ENCODE measurements at regions not wholly inside any gene's neighbourhood (a gene's known extent, or its start where the extent isn't known, plus 50 kb on each side); places are given as distances from the start of the nearest gene placed in this dataset.
"Not testable (repeated sequence)": the region's sequence is repeated elsewhere in the genome, so short reads cannot be mapped to it uniquely, and the experiment has no call there.

DNA sequence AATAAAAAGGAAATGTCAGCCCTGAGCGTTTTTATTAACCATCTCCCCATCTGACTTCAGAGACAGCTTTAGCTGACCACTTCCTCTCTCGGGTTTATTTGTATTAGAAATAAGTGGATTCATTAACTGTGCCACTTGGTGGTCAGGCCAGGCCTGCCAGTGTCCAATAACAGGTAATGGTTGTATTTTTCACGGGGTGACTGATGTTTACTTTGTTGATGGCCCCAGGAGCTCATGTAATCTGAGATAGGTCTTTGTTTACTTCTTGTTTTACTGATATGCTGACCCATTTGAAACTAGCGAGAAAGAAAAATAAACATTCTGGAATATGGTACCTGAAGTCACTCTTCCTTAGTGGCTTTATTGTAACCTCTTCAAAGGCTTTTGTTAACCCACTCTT lies 504.3 kb upstream of the SLC35B3 start:
- DNase-seq (ENCODE audit: low spot score): no peak

- no peak for DNase-seq (ENCODE audit: low spot score)
Measured at GRCh38 chr6:8934318-8934717, 499.0 kb upstream of the SLC35B3 start.

- no peak for DNase-seq (ENCODE audit: low spot score)
Measured at GRCh38 chr6:8930009-8930408, 494.7 kb upstream of the SLC35B3 start.

- DNase-seq (ENCODE audit: low spot score): not testable (repeated sequence)
Measured at GRCh38 chr6:8920244-8920643, 484.9 kb upstream of the SLC35B3 start.

DNA sequence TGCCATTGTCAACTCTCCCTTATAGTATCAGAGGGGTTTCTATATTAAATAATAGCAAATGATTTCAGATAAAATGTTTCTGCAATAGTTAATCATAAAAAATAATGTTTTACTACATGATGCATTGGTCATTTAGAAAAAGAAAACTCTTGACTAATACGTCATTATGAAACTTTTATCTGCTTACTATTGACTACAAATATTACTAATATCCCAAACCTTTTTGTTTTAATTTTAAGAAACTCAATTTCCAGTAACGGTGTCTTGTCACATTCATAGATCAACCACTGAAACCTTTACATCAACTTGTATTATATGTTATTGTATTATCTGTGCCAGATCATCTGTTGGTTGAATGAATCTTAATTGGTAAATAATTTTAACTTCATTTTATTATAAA lies 482.9 kb upstream of the SLC35B3 start:
- no peak for DNase-seq (ENCODE audit: low spot score)

DNA sequence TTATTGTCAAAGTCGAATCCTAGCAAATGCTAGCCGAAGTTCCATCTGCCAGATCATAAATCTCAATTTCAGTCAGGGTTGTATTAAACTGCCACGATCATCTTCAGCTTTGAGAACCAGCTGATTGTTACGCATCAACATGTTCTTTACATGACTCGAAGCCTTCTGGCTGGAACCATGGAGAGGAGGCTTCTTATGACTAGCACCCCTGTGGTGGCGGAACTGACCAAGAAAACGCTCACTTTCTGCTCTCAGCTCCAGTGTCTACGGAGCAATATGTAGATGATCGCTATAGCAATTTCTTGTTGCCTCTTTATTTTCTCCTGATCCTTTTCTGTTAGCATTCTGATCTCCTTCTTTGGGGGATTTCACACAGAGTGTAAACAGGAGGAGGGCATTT lies 479.4 kb upstream of the SLC35B3 start:
- no peak for DNase-seq (ENCODE audit: low spot score)

DNA sequence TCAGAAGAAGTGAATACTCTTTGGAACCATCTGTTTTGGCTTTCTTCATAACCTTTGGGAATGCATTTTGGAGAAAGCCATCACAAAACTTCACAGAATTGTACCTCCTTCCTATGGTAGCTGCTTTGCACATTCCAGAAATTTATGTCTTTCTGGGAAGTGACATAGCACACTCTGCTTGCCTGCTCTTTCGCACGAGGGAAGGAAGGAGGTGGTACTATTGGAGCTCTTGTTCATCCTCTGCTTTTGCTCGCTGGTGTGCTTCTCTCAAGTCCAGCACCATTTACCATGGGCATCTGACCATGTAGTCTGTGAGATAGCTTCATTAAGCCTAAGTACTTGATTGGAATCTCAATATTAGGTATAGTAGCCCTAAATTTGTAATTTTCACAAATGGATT lies 473.3 kb upstream of the SLC35B3 start:
- DNase-seq (ENCODE audit: low spot score): no peak

DNA sequence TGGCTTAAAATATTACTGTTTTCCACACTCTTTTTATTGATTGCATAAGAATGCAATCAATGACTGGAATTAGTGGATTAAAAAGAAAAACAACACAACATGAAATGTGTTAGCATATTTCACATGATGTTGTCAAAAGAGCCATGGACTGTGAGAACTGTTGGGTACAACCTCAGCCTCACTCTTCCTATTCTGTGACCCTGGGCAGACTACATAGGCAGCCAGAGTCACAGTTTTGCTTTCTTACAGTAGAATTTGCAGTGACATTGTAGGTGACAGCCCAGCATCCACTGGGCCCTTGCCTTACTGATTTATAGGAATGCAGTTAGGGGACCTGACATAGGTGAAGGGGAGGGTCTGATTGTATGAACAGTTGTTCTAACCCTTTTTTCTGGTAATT lies 471.4 kb upstream of the SLC35B3 start:
- no peak for DNase-seq (ENCODE audit: low spot score)

GRCh38 chr6:8905757-8906156 lies 470.4 kb upstream of the SLC35B3 start:
- DNase-seq (ENCODE audit: low spot score): no peak

DNA sequence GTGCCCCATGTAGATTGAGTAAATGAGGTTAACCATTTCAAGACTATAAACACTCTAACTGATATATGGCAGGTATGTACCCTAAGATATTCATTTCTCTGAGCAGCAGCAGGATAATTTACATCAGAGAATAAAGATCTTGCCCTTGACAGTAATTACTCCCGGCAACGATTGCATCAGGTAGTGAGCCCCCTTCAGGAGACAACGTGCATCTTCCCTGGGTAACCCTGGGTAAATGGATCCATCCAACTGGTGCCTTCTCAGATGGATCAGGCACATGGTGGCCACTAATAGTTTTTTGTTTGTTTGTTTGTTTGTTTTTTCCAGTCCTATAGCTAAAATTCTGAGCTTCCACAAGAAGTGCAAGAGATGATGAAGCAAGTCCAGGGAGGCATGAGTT lies 469.4 kb upstream of the SLC35B3 start:
- DNase-seq (ENCODE audit: low spot score): peak; percentile 1

GRCh38 chr6:8900056-8900455 lies 464.7 kb upstream of the SLC35B3 start:
- no peak for DNase-seq (ENCODE audit: low spot score)

DNA sequence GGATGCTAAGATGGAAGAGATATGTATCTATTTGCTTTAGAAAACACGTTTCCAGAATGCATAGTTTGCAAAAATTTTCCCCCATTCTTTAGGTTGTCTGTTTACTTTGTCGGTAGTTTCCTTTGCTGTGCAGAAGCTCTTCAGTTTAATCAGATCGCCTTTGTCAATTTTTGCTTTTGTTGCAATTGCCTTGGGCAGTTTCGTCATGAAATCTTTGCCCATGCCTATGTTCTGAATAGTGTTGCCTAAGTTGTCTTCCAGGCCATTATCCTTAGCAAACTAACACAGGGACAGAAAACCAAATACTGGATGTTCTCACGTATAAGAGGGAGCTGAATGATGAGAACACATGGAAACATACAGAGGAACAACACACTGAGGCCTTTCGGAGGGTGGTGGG lies 454.2 kb upstream of the SLC35B3 start:
- DNase-seq (ENCODE audit: low spot score): no peak

DNA sequence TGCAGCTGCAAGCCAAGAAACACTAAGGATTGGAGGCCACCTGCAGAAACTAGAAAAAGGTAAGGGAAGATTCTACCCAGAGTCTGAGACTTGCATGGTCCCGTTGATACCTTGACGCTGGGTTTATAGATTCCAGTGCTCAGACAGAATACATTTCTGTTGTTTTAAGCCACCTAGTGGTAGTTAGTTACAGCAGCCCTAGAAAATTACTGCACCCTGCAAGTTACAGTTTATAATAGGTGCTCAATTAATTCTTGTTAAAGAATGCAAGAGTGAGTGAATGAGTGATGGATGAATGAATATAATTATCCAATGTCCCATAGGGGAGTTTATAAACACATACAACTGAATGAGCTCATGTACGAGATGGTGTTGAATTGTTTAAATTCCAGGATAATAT lies 453.1 kb upstream of the SLC35B3 start:
- DNase-seq (ENCODE audit: low spot score): no peak

- no peak for DNase-seq (ENCODE audit: low spot score)
Measured at GRCh38 chr6:8881663-8882062, 446.3 kb upstream of the SLC35B3 start.

DNA sequence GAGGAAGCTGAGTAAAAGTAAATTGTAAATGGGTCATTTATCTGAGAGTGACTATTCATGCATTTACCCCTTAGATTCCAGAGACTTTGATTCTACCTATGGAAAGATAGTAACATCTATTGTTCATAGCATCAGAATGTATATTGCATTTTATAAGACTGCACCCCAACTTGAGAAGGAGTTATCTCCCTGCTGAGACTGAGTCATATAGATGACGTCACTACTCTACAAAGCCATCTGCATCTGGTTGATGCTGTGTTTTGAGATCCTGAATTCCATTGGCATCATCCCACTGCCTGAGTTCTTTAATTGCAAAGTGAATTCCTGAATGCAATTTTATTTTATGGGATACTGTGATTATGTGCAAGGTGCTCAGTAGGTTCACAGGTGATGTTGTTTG lies 444.0 kb upstream of the SLC35B3 start:
- no peak for DNase-seq (ENCODE audit: low spot score)

DNA sequence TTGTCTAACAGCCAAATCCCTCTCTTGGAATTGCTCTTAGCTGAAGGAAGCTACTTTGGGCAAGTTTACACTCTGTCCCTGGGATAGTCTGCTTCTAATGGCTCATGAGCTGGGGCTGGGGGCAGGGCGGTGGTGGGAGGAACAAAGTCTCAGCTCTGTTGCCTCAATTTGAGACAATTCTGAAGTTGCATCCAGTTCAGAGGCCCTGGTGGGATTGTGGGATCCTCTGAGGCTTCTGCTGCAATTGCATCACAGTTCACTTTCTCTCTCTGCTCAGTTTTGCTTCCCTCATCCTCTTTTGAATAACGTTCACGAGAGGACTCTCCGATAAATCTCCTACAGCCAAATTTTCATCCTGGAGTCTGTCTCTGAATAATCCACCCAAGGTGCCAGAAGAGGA lies 440.6 kb upstream of the SLC35B3 start:
- DNase-seq (ENCODE audit: low spot score): no peak

- DNase-seq (ENCODE audit: low spot score): no peak
Measured at GRCh38 chr6:8872589-8872988, 437.2 kb upstream of the SLC35B3 start.

DNA sequence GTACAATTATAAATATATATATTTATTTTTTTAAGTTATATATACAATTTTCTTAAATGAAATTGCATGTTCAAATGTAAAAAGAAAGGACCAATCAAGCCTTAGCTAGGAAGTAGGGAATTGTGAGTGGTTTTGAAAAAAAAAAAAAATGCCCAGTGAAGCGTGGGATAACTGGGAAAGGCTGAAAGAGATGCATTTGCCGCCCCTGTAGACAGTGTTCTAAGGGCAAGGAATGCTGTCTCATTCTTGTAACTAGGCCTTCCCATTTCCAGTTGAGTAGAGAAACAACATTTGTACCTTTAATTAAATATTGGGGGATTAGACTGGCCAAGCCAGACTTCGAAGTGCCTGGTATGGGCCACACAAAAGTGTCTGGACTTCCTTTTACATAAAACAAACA lies 430.1 kb upstream of the SLC35B3 start:
- DNase-seq (ENCODE audit: low spot score): no peak

DNA sequence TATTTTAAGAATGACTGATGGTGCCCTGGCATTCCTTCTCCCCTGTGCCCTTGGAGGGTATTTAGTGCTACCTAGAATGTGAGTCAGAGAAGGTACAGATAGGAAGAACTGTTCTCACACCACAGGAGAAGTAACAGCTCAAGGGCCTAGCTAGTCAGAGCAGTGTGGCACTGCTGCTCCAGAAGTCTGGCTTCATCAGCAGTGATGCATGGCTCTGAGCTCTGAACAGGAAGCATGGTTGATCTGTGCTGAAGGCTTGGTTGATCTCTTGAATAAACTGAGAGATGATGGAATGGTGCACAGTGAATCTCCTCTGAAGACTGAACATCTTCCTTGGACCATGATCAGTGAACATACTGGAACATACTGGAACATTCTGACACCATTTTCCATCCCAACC lies 425.3 kb upstream of the SLC35B3 start:
- DNase-seq (ENCODE audit: low spot score): no peak

GRCh38 chr6:8859501-8859900 lies 424.2 kb upstream of the SLC35B3 start:
- DNase-seq (ENCODE audit: low spot score): no peak

GRCh38 chr6:8858854-8859331 lies 423.5 kb upstream of the SLC35B3 start:
- no peak for DNase-seq (ENCODE audit: low spot score)

DNA sequence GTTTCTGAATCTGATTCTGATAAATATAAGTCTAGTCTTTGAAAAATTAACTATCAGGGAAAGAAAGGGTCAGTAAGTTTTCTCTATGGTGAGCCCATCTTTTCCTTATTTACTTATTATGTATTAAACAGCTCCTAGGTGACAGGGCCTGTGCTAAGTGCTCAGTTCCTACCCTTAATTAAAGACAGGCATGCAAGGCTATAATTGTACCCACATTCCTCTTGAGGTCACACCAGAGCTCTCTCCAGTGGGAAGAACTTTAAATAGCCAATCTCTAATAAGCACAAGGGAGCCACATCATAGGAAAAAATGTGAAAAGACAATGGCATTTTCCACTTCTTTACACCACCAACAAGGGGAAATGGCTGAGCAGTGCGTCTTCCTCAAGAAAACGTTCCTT lies 421.8 kb upstream of the SLC35B3 start:
- DNase-seq (ENCODE audit: low spot score): no peak

DNA sequence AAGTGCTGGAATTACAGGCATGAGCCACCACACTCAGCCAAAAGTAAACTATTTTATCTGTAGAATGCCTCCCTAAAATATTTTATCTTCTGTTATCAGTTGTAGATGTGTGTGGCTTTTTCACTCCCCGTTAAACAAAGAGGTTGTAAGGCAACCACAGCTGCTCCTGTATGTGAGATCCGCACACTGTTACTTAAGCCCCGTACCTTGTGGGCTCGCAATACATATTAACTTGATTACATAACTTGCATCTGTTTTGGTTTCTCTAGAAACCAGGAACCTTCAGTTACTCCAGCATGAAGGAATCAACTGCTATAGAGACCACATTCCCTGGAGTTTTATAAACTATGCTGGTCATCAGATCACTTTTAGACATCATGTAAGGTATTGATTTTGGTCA lies 420.1 kb upstream of the SLC35B3 start:
- no peak for DNase-seq (ENCODE audit: low spot score)

GRCh38 chr6:8852332-8852731 lies 417.0 kb upstream of the SLC35B3 start:
- no peak for DNase-seq (ENCODE audit: low spot score)

DNA sequence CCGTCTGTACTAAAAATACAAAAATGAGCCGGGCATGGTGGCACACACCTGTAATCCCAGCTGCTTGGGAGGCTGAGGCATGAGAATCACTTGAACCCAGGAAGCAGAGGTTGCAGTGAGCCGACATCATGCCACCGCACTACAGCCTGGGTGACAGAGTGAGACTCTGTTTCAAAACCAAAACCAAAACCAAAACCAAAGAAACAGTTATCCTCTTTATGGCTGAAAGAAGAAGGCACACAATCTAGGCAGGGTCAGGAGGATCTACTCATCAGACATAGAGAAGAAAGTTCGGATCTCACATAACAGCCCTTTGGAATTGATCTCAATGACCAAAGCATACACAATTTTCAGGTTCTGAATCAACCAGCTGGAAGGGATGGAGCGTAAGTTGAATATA lies 411.3 kb upstream of the SLC35B3 start:
- DNase-seq (ENCODE audit: low spot score): not testable (repeated sequence)
